Activated CD4-positive, CD25-positive, alpha-beta regulatory T cell treated with anti-CD3 and anti-CD28 coated beads, Interleukin-2, amount 50 U/mL, for 24 hours (primary cell): ENCODE measurements at regions not wholly inside any gene's neighbourhood (a gene's known extent, or its start where the extent isn't known, plus 50 kb on each side); places are given as distances from the start of the nearest gene placed in this dataset.
"Not testable (repeated sequence)": the region's sequence is repeated elsewhere in the genome, so short reads cannot be mapped to it uniquely, and the experiment has no call there.

Experiments used
- ATAC-seq, 2 donors: fragments of 150-1000 bp; cut with Tn5 transposase; one replicate each; pipeline ENCODE4 v1.10.0; 2021; ENCODE audit warnings: mild to moderate bottlenecking in 1 of 2, moderate library complexity in 1 of 2

DNA sequence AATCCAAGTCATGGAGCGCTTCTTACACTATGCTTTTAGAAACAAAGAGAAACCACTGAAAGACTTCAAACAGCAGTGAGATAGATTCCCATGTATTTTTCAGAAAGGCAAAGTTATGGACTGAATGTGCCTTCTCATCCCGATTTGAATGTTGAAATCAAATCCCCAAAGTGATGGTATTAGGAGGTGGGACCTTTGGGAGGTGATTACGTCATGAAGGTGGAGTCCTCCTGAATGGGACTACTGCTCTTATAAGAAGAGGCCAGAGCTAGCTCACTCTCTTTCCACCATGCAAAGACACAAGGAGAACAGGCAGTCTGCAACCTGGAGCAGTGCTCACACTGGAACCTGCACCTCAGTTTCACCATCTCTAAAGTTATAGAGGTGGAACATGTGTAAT, 1279.8 kb downstream of the GATA3 start:
- no peak for ATAC-seq

DNA sequence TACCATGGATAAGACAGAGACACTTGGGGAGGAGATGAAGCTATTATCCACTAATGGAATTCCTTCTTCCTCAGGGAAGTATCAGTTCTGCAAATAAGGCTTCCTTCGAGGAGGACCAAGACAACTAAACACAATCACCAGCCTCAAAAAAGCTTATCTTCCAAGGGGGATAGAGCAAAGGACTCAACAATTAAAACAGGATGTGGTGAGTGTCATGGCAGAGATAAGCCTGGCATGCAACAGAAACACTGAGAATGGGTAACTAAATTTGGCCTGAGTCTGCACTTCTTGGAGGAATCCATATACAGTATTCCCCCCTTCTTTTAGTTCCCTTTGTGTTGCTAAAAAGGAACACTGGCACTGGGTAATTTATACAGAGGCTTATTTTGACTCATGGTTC, 1285.2 kb downstream of the GATA3 start:
- ATAC-seq: no peak

DNA sequence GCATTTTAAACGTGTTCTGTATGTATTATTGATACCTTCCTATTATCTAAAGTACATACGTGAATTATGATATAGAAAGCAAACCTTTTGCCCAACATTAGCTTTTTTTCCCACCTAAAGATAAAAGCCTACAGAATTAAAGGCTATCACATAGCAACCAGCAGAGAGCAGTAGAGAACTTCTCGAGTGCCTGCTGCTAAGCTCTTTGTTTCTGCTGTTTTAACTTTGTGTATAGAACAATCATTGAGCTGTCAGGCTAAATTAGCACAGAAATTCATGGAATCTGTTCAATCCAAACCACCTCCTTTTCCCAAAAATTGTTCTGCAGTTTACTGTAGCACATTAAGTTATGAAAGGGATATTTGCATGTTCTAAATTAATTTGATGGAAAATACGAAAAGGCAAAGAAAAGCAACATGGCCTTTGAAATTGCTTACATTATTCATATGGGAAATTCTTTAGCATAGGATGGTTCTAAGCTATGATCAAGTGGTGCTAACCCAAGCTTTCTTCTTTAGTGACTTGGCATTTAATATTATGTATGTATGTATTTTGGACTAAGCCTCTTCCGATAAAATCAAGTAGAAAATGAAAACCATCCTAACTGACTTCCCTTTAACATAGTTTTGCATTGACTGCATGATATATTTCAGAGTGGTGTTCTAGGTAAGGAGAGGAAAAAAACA, 1288.5 kb downstream of the GATA3 start:
- ATAC-seq: no peak

DNA sequence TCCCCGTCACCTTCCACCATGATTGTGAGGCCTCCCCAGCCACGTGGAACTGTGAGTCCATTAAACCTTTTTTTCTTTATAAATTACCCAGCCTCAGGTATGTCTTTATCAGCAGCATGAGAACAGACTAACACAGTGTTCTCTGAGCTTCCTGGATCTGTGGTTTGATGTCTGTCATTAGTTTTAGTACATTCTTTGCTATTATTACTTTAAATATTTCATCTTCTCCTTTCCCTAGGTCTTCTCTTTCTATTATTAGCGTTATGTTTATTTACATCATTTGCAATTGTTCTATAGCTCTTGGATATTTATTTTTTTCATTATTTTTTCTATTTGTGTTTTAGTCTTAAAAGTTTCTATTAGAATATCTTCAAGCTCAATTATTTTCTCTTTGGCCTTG, 1293.4 kb downstream of the GATA3 start:
- ATAC-seq: not testable (repeated sequence)

DNA sequence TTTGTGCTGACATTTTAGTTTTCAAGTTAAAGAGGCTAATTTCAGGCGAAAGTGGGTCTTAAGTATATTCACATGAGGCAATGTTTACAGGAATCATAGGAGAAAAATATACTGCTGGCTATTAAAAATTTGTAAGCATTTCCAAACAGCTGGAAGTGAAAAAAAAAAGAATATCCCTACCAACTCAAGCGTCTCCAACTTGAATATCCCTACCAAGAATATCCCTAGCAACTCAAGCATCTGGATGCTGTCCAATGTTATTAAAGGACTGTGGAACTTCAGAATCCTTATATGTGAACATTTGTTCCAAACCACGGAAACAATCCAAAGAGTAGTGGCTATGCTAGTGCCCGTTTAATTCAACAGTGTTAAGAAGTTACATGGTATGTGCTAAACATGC, 1303.0 kb downstream of the GATA3 start:
- no peak for ATAC-seq

DNA sequence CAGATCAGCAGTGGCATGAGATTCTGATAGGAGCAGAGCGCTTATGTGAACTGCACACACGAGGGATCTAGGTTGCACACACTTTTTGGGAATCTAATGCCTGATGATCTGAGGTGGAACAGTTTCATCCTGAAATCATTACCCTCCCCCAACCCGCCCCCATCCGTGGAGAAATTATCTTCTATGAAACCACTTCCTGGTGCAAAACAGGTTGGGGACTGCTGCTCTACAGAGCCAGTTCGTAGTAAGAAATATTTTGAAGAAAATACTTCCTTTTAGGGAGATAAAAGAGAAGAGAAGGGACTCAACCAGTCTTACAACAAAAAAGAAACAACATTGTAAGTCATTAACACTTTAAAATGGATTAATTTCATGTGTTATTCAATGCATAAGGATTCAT, 1308.2 kb downstream of the GATA3 start:
- ATAC-seq: no peak

DNA sequence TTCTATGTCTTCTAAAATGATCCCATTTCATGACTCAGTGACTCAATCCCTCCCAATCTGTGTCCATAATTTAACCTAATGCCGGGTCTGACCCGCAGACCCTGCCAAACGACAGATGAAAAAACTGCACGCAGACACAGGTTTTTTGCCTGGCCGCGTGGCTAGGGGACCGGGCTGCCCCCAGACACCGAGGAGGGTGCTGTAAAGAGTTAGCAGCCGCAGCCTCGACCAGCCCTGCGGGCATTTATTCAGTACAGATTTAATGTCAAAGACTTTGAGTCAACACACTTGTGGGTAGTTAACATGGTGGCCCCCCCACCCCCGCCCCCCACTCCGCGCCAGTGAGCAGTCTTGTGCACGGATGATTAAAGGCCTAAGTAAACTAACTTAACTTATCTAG, 1324.7 kb downstream of the GATA3 start:
- ATAC-seq: no peak

DNA sequence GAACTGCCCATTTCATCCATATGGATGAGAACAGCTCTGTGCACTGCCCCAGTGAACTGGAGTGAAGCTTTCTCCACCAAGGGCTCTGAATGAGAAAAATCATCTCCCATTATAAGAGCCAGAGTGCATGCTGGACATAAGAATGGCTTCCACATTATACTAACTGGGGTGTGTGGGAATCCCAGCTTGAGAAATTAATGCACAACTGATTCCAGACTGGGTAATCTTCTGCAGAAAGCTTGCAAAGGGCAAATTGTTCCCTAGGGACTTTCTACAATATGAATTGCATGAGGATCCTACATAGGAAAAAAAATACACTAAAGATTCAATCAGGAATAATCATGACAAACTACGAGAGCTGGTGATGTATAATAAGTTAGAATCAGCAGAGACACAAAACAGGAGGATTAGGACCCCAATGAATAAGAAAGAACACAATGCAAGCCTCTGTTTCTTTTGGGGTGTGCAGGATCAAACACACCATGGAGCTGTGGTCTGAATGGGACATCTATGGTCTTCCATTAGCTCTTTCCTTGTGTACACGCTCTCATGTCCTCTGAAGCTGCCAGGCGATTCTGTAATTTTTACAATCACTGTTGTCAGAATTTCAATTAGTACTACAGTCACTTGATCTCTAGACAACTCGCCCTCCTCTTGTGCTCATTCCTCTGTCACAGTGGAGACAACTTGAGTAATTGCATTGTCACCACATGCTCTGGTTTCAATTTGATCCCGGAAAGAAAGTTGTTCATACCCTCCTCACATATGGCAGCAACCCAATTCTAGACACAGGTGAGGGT, 1327.4 kb downstream of the GATA3 start:
- ATAC-seq: no peak

DNA sequence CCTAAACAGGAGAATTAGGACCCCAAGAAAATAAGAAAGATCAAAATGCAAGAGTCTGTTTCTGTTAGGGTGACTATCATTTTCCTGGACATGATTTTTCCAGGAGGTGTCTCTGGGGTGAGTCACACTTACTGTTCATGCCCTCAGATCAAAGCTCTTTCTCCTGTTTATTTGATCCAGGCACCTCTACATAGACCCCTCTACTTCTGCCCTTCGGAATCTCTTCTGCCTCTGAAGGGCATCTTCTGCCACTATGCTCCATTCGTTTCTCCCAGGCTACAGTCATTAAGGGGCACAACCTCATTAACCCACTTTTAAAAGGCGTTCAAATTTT, 1328.0 kb downstream of the GATA3 start:
- no peak for ATAC-seq

DNA sequence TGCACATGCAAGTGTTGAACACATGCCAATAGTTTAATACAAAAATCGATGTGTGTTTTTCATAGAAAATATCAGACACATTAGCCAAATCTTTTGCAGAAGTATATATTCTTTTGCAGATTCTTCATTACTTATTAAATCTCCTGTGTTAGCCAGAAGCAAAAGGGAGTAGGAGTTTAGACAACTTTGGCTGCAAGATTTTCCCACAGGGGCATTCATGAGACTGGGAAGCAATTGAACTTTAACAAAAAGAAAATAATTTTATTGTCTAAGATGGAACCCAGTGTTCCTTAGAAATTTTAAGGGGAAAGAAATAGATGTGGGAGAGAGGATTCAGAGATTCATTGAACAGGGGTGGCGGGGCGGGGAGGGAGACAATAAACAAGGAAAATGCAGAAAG, 1336.0 kb downstream of the GATA3 start:
- ATAC-seq: no peak

DNA sequence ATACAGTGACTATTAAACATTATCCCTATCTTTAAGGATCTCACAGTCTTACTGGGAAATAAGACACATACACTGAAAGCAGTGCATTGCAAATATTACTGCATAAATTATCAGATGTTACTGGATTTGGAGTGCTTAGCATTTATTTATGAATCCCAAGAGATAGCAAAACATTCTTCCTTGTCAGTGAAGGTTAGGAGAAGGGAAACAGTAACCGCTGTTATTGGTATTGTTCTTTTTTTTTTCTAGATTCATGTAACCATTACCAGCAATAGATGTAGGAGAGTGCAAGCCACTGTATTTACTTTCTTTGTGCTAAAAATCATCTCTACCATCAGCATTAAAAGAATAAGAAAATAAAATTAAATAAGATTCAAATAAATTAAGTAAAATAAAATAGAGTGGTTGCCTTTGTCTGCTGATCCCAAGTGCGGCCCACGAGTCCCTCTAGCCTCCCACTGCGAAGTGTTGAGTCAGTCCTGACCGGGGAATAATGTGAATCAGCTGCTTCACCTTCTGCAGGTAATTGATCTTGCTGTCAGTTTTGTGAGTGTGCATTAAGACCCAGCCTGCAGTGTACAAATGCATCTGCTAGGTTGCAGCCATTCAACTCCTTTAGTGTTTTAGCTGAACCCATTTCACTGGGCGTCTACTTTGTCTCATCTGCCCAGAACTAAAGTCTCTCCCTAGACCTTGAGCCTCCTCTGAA, 1344.9 kb downstream of the GATA3 start:
- no peak for ATAC-seq

DNA sequence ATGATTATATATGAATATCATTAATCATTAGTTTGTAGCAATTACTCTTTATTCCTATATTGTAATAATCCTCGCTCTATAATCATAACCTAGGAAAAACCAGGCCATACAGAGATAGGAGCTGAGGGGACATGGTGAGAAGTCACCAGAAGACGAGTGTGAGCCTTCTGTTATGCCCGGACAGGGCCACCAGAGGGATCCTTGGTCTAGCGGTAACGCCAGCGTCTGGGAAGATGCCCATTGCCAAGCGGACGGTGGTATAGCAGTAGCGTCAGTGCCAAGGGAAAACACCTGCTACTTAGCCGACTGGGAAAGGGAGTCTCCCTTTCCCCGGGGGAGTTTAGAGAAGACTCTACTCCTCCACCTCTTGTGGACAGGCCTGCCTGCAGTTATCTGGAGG, 1347.6 kb downstream of the GATA3 start:
- ATAC-seq: not testable (repeated sequence)

DNA sequence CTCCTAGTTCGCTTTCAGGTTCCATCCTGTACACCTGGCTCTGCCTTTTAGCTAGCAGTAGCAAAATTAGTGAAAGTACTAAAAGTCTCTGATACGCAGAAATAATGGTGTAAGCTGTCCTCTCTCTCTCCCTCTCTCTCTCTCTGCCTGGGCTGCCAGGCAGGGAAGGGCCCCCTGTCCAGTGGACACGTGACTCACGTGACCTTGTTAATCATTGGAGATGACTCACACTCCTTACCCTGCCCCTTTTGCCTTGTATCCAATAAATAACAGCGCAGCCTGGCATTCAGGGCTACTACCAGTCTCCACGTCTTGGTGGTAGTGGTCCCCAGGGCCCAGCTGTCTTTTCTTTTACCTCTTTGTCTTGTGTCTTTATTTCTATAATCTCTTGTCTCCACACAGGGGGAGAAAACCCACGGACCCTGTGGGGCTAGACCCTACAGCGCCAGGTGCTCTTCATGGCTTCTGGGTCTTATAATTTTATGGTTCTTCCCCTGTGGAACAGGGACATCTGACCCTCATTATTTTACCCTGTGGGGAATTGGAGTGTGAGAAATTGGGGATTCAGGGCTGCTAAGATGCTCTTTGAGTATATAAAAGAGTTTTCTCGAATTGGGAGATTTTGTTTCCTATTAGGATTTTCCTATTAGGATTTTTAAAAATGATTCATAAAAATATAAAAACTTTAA, 1348.2 kb downstream of the GATA3 start:
- ATAC-seq: not testable (repeated sequence)

DNA sequence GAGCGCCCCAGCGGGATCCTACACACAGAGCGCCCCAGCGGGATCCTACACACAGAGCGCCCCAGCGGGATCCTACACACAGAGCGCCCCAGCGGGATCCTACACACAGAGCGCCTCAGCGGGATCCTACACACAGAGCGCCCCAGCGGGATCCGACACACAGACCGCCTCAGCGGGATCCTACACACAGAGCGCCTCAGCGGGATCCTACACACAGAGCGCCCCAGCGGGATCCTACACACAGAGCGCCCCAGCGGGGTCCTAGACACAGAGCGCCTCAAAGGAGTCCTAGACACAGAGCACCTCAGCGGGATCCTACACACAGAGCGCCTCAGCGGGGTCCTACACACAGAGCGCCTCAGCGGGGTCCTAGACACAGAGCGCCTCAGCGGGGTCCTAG, 1352.7 kb downstream of the GATA3 start:
- not testable (repeated sequence) for ATAC-seq

DNA sequence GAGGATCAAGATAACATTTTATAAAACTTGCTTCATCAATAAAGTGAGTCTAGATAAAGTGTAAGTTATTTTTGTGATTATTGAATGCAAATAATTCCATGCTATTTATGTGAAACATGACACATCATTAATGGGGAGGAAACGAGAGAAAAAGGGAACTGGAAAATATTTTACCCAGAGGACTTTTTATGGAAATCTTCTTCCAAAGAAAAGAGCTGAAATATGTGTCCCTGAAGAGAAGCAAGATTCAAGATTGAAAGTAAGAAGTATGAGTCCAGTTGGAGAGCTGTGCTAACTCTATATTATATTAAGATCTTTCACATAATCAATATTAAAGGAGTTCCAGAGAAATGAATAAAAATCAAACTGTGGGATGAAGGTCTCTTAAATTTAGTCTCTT, 1361.8 kb downstream of the GATA3 start:
- no peak for ATAC-seq

DNA sequence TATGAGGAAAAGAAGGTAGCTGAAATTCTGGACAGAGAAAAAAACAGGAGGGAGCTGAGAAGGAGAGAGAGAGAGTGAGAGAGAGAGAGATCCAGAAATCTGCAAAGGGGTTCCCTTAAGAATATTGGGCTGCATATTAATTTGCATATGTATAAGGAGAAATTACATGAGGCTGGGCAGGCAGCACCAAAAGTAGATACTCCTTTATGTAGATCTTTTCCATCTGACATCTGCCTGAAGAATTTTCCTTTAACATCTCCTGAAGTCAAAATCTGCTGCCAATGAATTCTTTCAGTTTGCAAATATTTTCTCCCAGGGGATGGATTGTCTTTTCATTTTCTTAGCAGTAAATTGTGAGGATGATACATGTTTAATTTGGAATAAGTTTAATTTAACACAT, 1365.3 kb downstream of the GATA3 start:
- ATAC-seq: no peak

DNA sequence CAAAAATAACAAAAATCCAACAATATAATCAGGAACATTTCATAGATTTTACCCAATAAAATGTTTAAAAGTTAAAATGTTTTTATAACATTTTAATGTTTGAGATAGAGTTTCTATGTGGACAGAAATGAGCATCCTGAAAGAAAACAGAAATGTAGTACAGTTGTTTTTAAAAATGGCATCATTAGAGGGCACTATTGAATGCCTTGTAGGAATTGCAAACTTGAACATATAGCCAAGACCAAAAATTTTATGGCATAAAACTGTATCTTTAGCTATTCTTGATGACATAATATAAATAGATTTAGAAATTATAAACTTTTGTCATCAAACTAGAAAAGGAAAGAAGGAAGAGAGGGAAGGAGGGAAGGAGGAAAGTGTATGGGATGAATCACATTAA, 1372.7 kb downstream of the GATA3 start:
- no peak for ATAC-seq

DNA sequence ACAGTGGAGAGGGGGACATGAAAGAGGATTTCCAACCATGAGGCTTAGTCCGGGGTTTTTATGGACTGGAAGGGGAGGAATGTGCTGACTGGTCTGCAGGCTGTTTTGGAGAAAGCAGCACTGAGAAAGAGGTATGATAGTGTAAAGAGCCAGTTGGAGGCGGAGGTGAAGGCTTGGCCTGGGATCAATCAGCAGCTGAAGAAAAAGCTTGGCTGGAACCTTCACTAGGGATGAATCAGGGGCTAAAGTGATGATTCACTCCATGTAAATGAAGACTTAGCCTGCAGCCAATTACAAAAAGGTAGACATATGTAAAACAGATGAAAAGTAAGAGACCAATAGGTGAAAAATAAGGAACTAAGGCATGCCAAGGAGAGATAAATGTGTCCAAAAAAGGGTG, 1382.6 kb downstream of the GATA3 start:
- no peak for ATAC-seq

DNA sequence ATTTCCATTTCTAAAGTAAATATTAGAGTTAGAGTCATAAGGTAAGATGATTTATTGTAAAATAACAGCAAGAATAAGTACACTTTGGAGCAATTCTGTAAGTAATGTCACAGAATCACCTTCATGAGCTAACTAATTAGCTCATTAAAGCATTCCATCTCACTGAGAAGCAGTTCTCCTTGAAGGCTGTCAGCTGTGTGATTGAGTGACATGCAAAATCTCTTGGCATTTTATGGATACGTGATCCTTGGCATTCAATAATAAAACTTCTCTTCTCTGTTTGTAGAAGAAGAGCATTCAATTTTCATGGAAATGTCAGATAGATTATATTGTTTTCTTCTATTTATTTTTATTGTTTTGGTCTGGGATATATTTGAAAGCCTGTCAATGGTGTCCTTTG, 1389.3 kb downstream of the GATA3 start:
- ATAC-seq: no peak

DNA sequence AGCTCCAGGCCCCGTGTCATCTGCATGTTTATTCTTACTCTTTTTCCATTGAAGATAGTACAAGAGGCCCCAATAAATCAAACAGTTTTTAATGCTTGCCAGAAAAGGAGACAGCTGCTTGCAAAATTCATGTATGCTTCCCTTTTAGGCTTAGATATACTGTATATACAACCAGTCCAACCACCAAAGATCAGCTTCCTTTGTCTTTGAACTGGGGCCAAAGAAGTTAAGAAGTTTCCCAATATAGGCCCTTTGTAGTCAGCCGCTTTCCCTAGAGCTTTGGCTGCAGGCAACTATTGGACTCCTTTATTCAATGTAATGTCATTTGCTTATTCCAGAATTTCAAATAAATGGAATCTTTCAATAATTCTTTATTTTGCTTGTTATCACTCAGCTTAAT, 1395.0 kb downstream of the GATA3 start:
- ATAC-seq: no peak

DNA sequence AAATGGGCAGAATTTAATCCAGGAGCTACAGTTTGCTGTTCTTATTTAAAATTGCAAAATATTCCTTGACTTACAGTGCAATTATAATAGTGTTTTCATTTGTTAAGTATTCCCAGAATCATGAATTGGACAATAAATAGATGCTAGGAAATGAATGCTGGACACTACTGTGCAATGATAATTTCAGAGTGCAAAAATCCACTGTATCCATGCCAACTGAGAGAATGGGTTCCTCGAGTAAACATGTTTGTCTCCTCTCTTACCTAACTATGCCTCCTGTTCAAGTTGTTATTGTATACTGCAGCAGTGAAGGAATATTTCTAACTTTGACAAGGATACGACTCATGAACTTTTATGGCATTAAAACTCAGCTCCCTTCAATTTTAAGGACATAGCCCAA, 1396.3 kb downstream of the GATA3 start:
- ATAC-seq: no peak

DNA sequence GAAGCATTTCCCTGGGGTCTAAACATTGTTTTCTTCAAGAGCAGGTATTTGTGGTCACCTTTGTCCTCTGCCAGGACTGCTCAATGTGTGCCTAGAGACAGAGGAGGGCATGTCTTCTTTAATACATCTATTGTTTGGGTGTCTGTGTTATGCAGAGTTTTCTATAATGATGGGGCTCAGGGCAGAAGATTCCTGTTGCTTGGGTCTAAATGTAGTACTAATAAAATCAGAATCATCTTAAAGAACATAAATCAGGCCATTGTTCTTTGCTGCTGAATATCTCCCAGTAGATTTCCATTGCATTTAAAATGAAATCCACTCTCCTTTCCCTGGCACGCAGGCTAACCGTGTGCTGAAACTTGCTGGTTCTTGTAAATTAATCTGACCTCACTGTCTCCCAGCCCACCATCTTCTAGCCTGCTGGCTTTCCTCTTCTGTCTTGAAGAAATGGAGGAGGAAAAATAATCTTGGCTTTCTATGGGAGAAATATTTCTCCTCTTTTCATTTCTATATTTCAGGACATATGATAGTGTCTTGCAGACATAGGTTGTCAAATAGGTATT, 1396.8 kb downstream of the GATA3 start:
- ATAC-seq: no peak

DNA sequence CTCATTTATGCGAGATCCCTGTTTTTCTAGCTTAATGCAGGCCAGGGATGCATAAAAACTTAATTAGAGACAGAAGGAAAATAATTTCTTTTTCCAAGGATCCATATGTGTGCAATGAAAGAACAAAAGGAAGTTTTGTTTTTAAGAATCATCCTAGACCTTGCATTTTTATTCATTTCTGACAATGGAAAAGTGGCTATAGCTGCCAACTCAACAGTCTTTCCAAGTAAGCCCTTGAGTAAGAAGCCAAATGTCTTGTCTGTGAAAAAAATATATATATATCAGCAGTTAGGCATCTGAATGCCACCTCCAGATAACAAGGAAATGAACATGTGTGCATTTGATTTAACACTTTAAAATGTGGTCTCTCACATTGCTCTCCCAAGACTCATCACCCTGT, 1397.6 kb downstream of the GATA3 start:
- ATAC-seq: no peak
